Loucy (cell line): ENCODE measurements at regions not wholly inside any gene's neighbourhood (a gene's known extent, or its start where the extent isn't known, plus 50 kb on each side); places are given as distances from the start of the nearest gene placed in this dataset.
"Not testable (repeated sequence)": the region's sequence is repeated elsewhere in the genome, so short reads cannot be mapped to it uniquely, and the experiment has no call there.

Experiments
- H2AFZ ChIP-seq: fragments of 200-600 bp; sonication (generic); 2 replicates; pipeline ENCODE4 v1.6.0; 2016; ENCODE audit warnings: antibody characterized with exemption, mild to moderate bottlenecking, low read length, moderate library complexity
- H3F3A ChIP-seq: fragments of 200-600 bp; 2 replicates; pipeline ENCODE4 v1.6.0; 2016; ENCODE audit warnings: antibody characterized with exemption, low read depth, mild to moderate bottlenecking
- H3K27me3 ChIP-seq: fragments of 200-600 bp; sonication (generic); 2 replicates; pipeline ENCODE4 v1.6.1; 2014; ENCODE audit warnings: low read length, mild to moderate bottlenecking; ENCODE audit not compliant: insufficient read depth, poor library complexity, severe bottlenecking
- H3K36me3 ChIP-seq: fragments of 200-600 bp; sonication (generic); 2 replicates; pipeline ENCODE4 v1.6.1; 2016; ENCODE audit warnings: low read length; ENCODE audit not compliant: insufficient read depth
- H3K4me1 ChIP-seq: fragments of 200-600 bp; sonication (generic); 2 replicates; pipeline ENCODE4 v1.5.1; 2014; ENCODE audit warnings: low read length, mild to moderate bottlenecking; ENCODE audit not compliant: insufficient read depth, poor library complexity, severe bottlenecking
- H3K4me2 ChIP-seq: fragments of 200-600 bp; sonication (generic); 2 replicates; pipeline ENCODE4 v1.6.0; 2014; ENCODE audit warnings: antibody characterized with exemption, low read length, low read depth, mild to moderate bottlenecking; ENCODE audit not compliant: poor library complexity, severe bottlenecking
- H3K4me3 ChIP-seq: fragments of 200-600 bp; sonication (generic); 2 replicates; pipeline ENCODE4 v1.5.1; 2014; ENCODE audit warnings: low read length, mild to moderate bottlenecking, mixed read lengths; ENCODE audit not compliant: poor library complexity, severe bottlenecking
- H3K79me2 ChIP-seq: fragments of 200-600 bp; sonication (generic); 2 replicates; pipeline ENCODE4 v1.6.1; 2014; ENCODE audit warnings: low read length; ENCODE audit not compliant: insufficient read depth
- H3K9ac ChIP-seq: fragments of 200-600 bp; sonication (generic); 2 replicates; pipeline ENCODE4 v1.6.0; 2014; ENCODE audit warnings: mild to moderate bottlenecking, low read depth, low read length, moderate library complexity; ENCODE audit not compliant: poor library complexity, severe bottlenecking
- H3K9me2 ChIP-seq: fragments of 200-600 bp; sonication (generic); replicated peaks from 2 replicates; pipeline ENCODE4 v1.6.1; 2016; ENCODE audit warnings: low read depth, low read length, mixed read lengths
- H3K9me3 ChIP-seq: fragments of 200-600 bp; sonication (generic); 2 replicates; pipeline ENCODE4 v1.6.1; 2014; ENCODE audit warnings: mild to moderate bottlenecking, antibody characterized with exemption, low read length, low read depth; ENCODE audit not compliant: insufficient read depth
- H4K20me1 ChIP-seq: fragments of 200-600 bp; sonication (generic); 2 replicates; pipeline ENCODE4 v1.6.0; 2014; ENCODE audit warnings: antibody characterized with exemption, low read length, mild to moderate bottlenecking; ENCODE audit not compliant: insufficient read depth, poor library complexity, severe bottlenecking
- CTCF ChIP-seq: fragments of 200-600 bp; sonication (generic); conservative IDR thresholded peaks from 2 replicates; pipeline ENCODE4 v1.5.1; 2014; ENCODE audit warnings: mild to moderate bottlenecking, antibody characterized with exemption, low read length
- EZH2phosphoT487 ChIP-seq: fragments of 200-600 bp; IDR thresholded peaks from 2 replicates; pipeline ENCODE4 v1.6.1; 2018; ENCODE audit warnings: antibody characterized with exemption, mild to moderate bottlenecking, moderate library complexity, borderline replicate concordance

- Histone ChIP-seq H3K27me3 (no peaks in the 10 kb centered on the region), H3K9me2 (no peaks in the 10 kb centered on the region), H4K20me1 (no peaks in the 10 kb centered on the region), H3K36me3 (no peaks in the 10 kb centered on the region), H3K4me3 (no peak overlapping the region), H3K9me3 (no peaks in the 10 kb centered on the region), H3K4me1 (no peaks in the 10 kb centered on the region), H3F3A (no peaks in the 10 kb centered on the region), H2AFZ (no peak overlapping the region), H3K9ac (no peak overlapping the region), H3K79me2 (no peaks in the 10 kb centered on the region), H3K4me2 (no peak overlapping the region)
- TF ChIP-seq EZH2phosphoT487 (no peak), CTCF (no peak)
These were observed 123.0 kb upstream of the CCDC150 start for GRCh38 chr2:196516564-196516963.

GRCh38 chr2:196520605-196521004 is 118.9 kb upstream of the CCDC150 start:
- Histone ChIP-seq H3K9me2 (no peaks in the 10 kb centered on the region), H3F3A (no peaks in the 10 kb centered on the region), H2AFZ (no peak overlapping the region), H3K79me2 (no peaks in the 10 kb centered on the region), H3K9ac (no peak overlapping the region), H3K4me2 (no peak overlapping the region), H3K4me3 (no peak overlapping the region), H3K4me1 (no peaks in the 10 kb centered on the region), H3K36me3 (no peaks in the 10 kb centered on the region), H4K20me1 (no peaks in the 10 kb centered on the region), H3K27me3 (no peaks in the 10 kb centered on the region), H3K9me3 (no peaks in the 10 kb centered on the region)
- TF ChIP-seq CTCF (no peak), EZH2phosphoT487 (no peak)

DNA sequence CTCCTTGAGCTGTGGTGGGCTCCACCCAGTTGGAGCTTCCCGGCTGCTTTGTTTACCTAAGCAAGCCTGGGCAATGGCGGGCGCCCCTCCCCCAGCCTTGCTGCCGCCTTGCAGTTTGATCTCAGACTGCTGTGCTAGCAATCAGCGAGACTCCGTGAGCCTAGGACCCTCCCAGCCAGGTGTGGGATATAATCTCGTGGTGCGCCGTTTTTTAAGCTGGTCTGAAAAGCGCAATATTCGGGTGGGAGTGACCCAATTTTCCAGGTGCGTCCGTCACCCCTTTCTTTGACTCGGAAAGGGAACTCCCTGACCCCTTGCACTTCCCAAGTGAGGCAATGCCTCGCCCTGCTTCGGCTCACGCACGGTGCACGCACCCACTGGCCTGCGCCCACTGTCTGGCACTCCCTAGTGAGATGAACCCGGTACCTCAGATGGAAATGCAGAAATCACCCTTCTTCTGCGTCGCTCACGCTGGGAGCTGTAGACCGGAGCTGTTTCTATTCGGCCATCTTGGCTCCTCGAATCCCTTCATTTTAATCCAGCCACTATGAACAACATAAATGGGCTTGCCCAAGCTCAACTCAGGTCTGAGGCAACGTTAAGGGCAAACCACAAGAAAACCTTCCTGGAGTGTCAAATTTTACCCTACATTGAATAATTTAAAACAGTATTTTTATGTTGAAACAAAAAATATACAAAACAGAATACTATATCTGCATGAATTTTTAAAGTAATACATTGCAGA is 112.4 kb upstream of the CCDC150 start:
- H3K4me1 ChIP-seq, H2AFZ ChIP-seq, H3K79me2 ChIP-seq, H3K9ac ChIP-seq, H3K4me2 ChIP-seq, H3K9me3 ChIP-seq, H4K20me1 ChIP-seq, H3K4me3 ChIP-seq, H3F3A ChIP-seq, H3K36me3 ChIP-seq, H3K9me2 ChIP-seq, H3K27me3 ChIP-seq: not testable (repeated sequence)
